GM06990 (cell line): ENCODE measurements at regions not wholly inside any gene's neighbourhood (a gene's known extent, or its start where the extent isn't known, plus 50 kb on each side); places are given as distances from the start of the nearest gene placed in this dataset.

Experiments
- DNase-seq: peaks from one replicate; pipeline ENCODE4 v3.0.0-alpha.2; 2011; ENCODE audit not compliant: insufficient read length; ENCODE audit errors: extremely low read depth
- H3K27me3 ChIP-seq: replicated peaks from 2 replicates; pipeline ENCODE4 v1.6.0; 2011; ENCODE audit warnings: low read length; ENCODE audit not compliant: control insufficient read depth, insufficient read depth
- H3K36me3 ChIP-seq: 2 replicates; pipeline ENCODE4 v1.5.1; 2011; ENCODE audit warnings: low read length; ENCODE audit not compliant: control insufficient read depth, insufficient read depth
- H3K4me3 ChIP-seq: replicated peaks from 2 replicates; pipeline ENCODE4 v1.5.1; 2011; ENCODE audit warnings: low read depth, mild to moderate bottlenecking, control low read depth, low read length
- TF ChIP-seq, protein P1 (sequence below): IDR thresholded peaks from 2 replicates; pipeline ENCODE4 v1.5.1; 2011; ENCODE audit warnings: low read length, control low read depth, mild to moderate bottlenecking, inconsistent platforms; ENCODE audit not compliant: insufficient read depth, poor library complexity, severe bottlenecking

DNA sequence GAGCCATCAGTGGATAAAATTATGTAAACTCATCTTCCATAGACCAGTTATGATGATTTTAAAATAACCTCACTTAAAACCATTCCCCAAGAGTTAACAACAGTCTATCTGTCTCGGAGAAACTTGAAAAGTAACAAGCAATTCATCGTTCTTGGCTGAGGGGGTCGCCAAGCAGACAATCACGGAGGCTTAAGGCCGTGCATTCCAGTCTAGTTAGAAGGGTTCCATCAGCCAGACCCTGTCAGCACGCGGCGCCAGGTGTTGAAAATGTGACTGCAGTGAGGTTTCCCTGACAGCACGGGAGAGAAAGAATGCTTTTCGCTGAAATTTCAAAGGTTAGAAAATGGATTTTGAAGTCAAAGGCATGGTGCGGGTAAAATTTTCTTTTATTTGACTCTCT is 1025.0 kb upstream of the CELF2 start:
- no peak for DNase-seq
- H3K36me3 ChIP-seq, result no peaks in the 10 kb centered on the region
- no peaks in the 10 kb centered on the region for H3K27me3 ChIP-seq
- TF ChIP-seq, protein P1, sequence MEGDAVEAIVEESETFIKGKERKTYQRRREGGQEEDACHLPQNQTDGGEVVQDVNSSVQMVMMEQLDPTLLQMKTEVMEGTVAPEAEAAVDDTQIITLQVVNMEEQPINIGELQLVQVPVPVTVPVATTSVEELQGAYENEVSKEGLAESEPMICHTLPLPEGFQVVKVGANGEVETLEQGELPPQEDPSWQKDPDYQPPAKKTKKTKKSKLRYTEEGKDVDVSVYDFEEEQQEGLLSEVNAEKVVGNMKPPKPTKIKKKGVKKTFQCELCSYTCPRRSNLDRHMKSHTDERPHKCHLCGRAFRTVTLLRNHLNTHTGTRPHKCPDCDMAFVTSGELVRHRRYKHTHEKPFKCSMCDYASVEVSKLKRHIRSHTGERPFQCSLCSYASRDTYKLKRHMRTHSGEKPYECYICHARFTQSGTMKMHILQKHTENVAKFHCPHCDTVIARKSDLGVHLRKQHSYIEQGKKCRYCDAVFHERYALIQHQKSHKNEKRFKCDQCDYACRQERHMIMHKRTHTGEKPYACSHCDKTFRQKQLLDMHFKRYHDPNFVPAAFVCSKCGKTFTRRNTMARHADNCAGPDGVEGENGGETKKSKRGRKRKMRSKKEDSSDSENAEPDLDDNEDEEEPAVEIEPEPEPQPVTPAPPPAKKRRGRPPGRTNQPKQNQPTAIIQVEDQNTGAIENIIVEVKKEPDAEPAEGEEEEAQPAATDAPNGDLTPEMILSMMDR, result no peak
- H3K4me3 ChIP-seq, result no peak overlapping the region

DNA sequence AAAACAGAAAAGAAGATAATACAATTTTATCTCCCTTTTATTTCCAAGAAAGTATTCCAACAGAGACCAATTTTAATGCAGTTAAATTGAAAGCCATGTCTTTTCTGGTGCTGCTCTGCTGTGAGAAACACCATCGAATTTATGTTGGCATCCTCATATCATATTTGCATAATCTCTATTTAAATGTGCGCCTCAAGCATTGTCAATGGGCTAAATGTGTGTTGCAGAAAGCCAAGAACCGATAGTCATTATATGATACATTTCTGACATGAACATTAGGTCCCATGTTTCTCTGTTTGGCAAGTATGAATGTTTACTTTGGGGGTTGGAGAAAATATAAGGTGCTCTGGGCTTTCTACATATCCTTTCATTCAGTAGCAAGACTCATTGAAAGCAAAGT is 1023.5 kb upstream of the CELF2 start:
- H3K36me3 ChIP-seq, result no peaks in the 10 kb centered on the region
- no peak for DNase-seq
- H3K4me3 ChIP-seq, result no peak overlapping the region
- TF ChIP-seq, protein P1, result no peak
- H3K27me3 ChIP-seq, result no peaks in the 10 kb centered on the region

DNA sequence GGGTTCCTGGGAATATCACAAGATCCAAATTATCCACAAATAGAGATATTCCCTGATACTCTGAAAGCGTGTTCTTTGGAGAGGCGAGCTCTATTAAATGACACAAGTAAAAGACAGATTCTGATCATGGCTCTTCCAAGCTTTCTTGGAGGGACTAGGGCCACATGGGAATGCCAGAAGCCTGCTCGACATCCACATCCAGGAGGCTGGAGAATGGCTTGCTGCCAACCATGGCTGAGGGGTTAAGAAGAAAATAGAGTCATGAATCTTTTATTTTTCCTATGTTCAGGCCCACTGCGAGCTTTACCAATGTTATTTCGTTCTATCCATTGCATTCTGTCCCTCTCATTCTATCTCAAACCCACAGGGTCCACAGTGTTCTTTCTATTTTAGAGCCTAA is 1018.0 kb upstream of the CELF2 start:
- TF ChIP-seq, protein P1, result no peak
- H3K27me3 ChIP-seq, result no peaks in the 10 kb centered on the region
- no peak for DNase-seq
- no peaks in the 10 kb centered on the region for H3K36me3 ChIP-seq
- no peak overlapping the region for H3K4me3 ChIP-seq

DNA sequence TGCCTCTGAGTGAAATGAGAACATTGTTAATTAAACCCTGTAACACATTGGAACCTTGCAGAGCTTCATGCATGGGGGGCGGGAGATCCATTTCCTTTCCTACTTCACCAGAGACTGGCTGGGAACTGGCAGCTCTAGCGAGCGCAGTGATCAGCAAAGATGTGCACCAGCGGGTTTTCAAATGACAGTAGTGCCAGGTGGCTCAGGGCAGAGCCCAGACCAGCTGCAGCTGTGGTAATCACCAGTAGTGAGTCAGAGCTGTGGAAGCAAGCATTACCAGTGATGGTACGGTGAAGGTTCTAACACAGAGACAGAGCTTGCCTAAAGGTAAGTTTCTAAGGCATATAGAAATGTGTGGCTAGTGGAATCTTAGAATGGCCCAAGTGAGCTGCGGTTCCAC is 1009.7 kb upstream of the CELF2 start:
- peak; percentile 14 for DNase-seq
- TF ChIP-seq, protein P1, result no peak
- H3K36me3 ChIP-seq, result no peaks in the 10 kb centered on the region
- H3K27me3 ChIP-seq, result no peaks in the 10 kb centered on the region
- H3K4me3 ChIP-seq, result no peak overlapping the region

DNA sequence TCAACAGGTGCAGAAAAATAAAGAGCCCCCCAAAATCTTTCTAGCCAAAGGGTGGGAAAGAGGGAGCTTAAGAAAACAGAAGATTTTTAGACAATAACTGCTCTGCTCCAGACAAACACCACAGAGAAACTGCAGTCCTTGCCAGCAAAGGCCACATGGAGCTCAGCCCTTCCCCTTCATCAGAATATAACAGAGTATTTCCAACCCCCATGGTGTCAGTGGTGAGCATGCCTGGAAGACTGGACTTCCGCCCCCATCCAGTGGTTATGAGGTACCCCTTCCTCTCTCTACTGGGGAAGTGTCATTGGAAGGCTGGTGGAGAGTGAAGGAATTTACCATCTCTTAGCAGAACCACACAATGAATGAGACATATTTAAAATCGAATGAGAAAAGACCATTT is 1007.3 kb upstream of the CELF2 start:
- no peak for DNase-seq
- no peaks in the 10 kb centered on the region for H3K27me3 ChIP-seq
- H3K36me3 ChIP-seq, result no peaks in the 10 kb centered on the region
- TF ChIP-seq, protein P1, result no peak
- no peak overlapping the region for H3K4me3 ChIP-seq

DNA sequence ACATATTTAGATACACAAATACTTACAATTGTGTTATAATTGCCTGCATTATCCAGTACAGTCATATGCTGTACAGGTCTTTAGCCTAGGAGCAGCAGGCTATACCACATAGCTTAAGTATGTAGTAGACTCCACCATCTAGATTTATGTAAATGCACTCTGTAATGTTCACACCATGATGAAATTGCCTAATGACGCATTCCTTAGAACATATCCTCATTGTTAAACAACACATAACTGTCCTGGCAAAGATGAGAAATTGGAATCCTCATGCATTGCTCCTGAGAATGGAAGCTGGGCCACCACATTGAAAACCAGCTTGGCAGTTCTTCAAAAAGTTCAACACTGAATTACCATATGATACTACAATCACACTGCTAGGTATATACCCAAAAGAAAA is 1002.8 kb upstream of the CELF2 start:
- DNase-seq, result no peak
- Histone ChIP-seq H3K4me3 (no peak overlapping the region), H3K27me3 (no peaks in the 10 kb centered on the region), H3K36me3 (no peaks in the 10 kb centered on the region)
- TF ChIP-seq, protein P1, result no peak
